ENCODE measurements at regions not wholly inside any gene's neighbourhood (a gene's known extent, or its start where the extent isn't known, plus 50 kb on each side); places are given as distances from the start of the nearest gene placed in this dataset.
"Not testable (repeated sequence)": the region's sequence is repeated elsewhere in the genome, so short reads cannot be mapped to it uniquely, and the experiment has no call there.

DNA sequence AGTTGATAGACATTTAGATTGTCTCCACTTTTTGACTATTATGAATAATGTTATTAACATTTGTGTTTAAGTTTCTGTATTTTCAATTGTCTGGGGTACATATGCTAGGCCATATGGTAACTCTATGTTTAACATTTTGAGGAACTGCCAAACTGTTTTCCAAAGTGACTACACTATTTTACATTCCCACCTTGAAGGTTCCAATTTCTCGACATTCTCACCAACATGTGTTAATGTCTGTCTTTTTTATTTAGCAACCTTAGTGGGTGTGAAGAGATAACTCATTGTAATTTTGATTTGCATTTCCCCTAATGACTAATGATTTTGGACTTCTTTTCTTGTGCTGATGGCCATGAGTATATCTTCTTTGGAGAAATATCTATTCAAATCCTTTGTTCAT lies 832.4 kb downstream of the DNAJB9 start:
- in situ Hi-C loops (cut with HindIII; ENCODE audit: low sequenced_read_pairs): no loop called here

DNA sequence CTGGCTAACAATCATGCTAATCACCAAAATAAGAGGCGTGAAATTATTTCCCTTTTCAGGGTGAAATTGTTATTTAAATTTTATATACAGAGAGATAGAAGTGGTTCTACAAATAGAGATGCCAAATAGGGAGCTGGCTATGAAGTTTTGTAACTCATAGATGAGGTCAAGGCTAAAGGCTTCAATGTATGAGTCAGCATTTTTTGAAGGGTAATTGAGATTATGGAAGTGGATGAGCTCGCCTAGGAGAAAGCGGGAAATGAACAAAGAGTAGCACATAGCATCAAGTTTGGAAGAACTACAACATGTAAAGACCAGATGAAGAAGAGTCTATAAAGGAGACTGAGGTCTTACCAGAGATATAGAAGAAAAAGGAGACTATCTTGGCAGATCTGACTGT lies 838.1 kb downstream of the DNAJB9 start:
- in situ Hi-C loops (cut with HindIII; ENCODE audit: low sequenced_read_pairs): no loop called here

DNA sequence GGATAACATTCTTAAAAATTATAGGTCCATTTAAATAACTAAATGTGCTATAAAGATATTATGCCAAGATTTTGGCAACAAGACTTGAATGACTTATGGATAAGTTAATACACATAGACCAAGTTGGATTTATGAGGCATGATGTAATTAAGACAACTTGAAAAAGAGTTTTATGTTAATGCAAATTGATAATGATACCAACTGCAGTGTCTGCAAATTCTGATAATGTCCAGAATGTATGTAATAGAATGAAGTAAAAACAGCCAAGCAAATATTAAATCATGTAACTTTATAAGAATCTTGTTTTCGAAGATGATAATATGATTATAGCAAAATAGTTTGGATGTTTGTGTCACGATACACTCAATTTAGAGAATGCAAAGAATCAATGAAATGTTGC lies 868.3 kb downstream of the DNAJB9 start:
- in situ Hi-C loops (cut with HindIII; ENCODE audit: low sequenced_read_pairs): no loop called here

DNA sequence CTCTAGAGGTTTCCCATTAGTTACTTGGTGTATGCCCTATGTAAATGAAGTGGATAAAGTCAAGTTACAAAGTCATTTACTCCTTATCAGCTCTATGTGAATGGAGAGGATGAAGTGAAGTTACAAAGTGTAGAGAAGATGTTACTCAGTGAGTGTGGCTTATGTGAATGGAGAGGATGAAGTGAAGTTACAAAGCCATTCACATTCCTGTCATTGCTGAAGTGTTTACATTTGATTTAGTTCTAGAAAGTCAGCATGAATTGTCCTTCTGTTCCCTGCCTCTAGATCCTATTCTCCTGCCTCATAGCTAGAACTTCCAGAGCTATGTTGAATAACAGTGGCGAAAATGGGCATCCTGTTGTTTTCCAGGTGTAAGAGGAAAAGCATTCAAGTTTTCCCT lies 880.1 kb downstream of the DNAJB9 start:
- in situ Hi-C loops (cut with HindIII; ENCODE audit: low sequenced_read_pairs): no loop called here

DNA sequence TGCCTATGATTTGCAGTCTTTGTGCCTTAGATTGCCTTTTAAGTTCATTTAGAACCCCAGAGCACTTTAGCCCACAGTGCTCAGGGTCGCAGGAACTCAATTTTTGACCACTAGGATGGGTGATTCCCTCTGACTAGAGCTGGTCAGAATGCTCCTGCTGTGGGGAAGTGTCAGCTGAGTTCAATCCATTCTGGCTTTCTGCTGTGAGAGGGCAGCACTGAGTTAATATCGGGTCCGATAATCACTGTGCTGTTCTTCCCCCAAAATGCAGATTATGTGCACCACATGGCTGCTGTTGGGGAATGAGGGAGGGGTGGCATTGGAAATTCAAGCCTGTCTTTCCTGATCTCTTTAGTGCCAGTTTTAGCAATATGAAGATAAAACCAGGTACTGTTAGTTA lies 886.4 kb downstream of the DNAJB9 start:
- in situ Hi-C loops (cut with HindIII; ENCODE audit: low sequenced_read_pairs): no loop called here

DNA sequence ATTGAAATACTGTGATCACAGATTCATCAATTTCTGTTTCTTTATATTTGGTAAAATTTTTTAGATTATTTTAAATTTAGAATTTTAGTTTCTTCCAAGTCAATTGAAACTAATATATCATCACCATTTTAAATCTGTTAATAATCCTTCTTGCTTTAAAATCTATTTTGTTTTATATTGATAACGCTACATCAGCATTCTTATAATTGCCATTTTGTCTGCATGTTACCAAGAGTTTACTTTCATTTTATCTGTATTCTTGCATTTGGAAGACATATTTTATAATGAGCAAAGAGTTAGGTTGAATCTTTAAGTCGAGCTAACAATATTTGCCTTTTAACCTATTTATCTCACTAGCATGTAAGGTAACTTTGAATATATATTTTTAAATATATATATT lies 890.6 kb downstream of the DNAJB9 start:
- in situ Hi-C loops (cut with HindIII; ENCODE audit: low sequenced_read_pairs): no loop called here

DNA sequence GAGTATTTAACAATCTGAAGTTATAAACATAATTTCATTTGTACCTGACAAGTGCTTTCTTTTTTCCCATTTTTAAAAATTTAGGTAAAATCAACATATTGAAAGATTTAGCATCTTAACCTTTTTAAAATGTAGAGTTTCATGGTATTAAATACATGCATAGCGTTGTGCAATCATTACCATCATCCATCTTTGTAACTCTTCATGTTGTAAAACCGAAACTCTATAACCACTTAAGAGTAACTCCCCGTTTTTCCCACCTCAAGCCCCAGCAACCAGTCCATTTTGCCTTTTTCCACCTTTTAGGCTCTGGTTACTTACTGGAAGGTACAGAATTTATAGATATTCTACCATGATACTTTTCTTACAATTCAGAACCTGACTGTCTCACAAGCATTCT lies 892.5 kb downstream of the DNAJB9 start:
- in situ Hi-C loops (cut with HindIII; ENCODE audit: low sequenced_read_pairs): no loop called here

DNA sequence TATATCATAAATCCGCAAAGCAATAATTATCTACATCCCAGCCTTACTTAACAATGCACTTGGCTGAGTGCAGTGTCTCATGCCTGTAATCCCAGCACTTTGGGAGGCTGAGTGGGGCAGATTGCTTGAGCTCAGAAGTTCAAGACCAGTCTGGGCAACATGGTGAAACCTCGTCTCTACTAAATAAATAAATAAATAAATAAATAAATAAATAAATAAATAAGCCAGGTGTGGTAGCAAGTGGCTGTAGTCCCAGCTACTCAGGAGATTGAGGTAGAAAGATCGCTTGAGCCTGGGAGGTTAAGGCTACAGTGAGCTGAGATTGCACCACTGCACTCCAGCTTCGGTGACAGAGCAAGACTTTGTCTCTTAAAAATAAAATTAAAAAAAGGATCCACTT lies 898.1 kb downstream of the DNAJB9 start:
- in situ Hi-C loops (cut with HindIII; ENCODE audit: low sequenced_read_pairs): not testable (repeated sequence)

DNA sequence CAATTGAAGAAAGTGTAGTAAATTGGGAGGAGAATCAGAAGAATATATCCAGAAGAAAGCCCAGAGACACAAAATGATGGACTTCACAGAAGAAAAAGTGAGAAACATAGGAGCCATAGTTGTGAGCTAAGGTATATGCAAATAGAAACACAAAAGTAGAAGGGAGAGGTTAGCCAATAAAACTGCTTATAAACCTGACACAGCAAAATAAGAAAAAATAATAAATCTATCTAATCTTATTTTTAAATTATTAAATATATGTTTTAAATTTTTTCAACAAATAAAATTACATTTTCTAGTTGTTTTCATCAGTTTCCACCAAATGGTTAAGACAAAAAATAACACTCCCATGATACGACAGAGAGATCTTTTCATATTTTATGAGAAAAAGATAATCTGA lies 903.5 kb downstream of the DNAJB9 start:
- in situ Hi-C loops (cut with HindIII; ENCODE audit: low sequenced_read_pairs): no loop called here

DNA sequence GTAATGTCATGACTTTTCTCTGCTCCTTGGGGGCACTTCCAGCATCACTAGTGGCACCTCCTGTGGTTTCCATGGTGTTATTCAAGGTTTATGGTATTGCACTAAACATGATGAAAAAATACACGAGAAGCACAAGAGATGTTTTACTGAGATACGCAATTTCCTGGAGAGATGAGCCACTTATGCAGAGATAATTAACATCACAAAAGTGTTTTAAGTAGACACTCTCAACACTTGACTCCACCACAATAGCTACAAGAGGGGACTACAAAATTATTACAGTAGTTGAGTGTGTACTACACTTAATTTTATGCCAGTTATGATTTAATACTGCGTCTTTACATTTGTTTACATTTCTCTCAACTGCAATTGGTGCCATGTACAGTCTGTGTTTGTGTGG lies 906.7 kb downstream of the DNAJB9 start:
- in situ Hi-C loops (cut with HindIII; ENCODE audit: low sequenced_read_pairs): no loop called here

DNA sequence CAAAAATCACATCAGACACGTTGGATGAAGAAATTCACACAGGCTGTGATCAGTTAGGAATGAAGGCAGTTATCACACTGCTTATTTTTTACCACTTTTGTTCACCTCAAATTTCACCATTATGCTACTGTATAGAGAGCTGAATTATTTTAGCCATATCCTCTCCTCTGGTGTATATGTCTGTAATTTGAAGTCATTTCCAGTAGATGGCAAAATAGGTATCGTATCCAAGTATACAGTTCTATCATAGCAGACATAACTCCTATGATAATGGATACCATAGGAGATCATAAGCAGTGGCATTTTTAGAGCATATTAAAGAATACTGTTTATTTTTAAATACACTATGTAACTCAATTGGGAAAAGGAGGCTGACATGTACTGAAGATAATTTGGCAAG lies 909.7 kb downstream of the DNAJB9 start:
- in situ Hi-C loops (cut with HindIII; ENCODE audit: low sequenced_read_pairs): no loop called here

DNA sequence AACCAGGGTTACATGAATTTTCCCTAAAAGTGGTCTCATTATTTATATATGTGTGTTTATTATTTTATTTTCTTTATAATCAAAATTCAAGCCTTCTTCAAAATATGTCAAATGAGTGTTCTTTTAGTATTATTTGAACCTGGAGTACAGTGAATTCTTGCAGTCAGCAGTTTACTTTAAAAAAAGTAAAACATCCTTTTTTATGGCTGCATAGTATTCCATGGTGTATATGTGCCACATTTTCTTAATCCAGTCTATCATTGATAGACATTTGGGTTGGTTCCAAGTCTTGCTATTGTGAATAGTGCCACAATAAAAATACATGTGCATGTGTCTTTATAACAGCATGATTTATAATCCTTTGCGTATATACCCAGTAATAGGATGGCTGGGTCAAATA lies 920.9 kb downstream of the DNAJB9 start:
- in situ Hi-C loops (cut with HindIII; ENCODE audit: low sequenced_read_pairs): not testable (repeated sequence)

DNA sequence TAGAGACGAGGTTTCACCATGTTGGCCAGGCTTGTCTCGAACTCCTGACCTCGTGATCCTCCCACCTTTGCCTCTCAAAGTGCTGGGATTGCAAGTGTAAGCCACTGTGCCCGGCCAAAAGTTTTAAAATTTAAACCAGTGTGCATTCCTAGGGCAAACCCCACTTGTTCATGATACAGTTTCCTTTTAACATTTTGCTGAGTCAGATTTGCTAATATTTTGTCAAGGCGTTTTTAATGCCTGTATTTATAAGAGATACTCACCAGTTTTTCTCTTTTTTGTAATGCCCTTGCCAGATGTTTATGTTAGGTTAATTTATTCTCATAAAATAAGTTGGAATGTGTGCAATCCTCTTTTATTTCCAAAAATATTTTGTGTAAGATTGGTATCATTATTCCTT lies 927.4 kb downstream of the DNAJB9 start:
- in situ Hi-C loops (cut with HindIII; ENCODE audit: low sequenced_read_pairs): no loop called here

DNA sequence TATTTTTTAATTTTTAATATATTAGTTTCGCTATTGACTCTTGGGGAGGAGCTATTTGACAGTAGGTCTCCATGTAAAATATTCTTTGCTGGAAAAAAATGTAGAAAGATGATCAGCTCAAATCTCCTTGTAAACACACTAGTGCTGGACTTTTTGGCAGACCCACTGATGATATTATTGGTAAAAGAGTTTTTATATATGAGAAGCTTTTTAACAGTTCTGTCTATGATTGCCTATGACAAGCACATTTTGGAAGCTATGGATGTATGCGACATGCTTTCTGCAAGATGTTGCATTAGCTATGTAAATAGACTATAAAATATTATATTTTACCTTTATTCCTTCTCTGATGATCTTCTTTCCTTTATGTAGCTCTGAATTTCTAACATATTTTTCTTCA lies 928.5 kb downstream of the DNAJB9 start:
- in situ Hi-C loops (cut with HindIII; ENCODE audit: low sequenced_read_pairs): no loop called here

DNA sequence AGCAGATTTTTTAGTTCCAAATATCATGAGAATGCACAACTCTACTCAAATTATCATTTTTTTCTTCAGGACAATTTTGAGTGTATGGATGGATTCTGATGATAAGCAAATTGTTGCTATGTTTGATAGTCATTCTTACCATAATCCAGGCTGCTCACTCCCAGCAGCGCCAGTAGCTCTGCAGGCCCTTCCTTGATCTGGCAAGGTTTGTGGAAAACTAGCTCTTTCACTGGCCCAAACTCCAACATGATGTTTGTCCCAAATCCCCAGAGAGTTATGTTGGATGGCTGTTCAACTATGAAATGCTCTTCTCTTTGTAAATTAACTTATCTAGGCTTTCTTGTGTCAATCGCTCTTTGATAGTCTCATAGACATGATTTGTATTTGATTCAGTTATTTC lies 933.7 kb downstream of the DNAJB9 start:
- in situ Hi-C loops (cut with HindIII; ENCODE audit: low sequenced_read_pairs): no loop called here

DNA sequence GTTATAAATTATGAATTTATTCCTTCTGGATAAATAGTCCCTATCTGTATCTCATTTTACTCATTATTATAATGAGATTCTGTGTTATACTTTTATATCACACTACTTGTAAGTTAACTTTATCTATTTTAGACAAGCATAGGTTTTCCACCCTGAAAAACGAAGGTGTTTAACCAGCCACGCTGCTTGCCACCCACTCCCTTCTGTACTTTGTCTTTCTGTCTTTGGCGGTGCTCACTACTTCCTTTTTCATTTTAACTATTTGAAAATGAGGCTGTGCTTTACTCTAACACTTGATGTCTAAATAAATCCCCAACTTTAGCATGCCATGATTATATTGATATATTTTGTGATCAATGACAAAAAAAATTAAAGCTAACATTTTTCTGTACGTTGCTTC lies 952.9 kb downstream of the DNAJB9 start:
- in situ Hi-C loops (cut with HindIII; ENCODE audit: low sequenced_read_pairs): no loop called here

DNA sequence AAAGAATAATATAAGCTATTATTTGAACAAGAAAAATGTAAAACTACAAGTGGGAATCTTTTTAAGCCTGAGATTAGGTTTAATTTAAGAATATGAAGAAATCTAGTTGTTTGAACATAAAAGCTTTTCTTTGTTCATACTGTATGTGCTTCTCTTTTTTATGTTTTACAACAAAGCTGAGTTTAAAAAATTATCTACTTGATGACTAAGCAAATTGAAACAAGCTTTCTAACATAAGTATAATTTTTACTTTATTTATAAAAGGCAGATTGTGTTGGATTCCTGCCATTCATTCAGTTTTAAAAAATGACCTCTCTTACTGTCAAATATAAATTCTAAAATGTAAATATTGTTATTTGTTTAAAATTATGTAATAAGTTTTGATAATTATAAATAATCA lies 958.2 kb downstream of the DNAJB9 start:
- in situ Hi-C loops (cut with HindIII; ENCODE audit: low sequenced_read_pairs): no loop called here

DNA sequence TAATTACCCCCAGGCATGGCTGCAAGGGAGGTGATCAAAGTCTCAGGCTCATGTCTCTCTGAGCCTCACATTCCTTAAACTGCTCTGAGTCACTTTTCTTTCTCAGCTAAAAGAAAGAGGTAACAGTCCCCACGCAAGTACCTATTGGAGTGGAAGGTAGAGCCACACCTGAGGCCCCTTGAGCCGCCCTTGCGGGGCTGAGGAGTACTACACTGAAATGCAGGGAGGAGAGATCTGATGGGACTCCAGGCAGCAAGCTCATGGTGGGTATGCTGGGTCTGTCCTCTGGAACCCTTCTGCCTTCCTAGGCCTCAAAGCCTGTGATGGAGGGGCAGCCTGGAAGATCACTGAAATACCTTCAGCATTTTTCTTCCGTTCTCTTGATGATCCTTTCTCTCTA lies 960.0 kb downstream of the DNAJB9 start:
- in situ Hi-C loops (cut with HindIII; ENCODE audit: low sequenced_read_pairs): no loop called here

DNA sequence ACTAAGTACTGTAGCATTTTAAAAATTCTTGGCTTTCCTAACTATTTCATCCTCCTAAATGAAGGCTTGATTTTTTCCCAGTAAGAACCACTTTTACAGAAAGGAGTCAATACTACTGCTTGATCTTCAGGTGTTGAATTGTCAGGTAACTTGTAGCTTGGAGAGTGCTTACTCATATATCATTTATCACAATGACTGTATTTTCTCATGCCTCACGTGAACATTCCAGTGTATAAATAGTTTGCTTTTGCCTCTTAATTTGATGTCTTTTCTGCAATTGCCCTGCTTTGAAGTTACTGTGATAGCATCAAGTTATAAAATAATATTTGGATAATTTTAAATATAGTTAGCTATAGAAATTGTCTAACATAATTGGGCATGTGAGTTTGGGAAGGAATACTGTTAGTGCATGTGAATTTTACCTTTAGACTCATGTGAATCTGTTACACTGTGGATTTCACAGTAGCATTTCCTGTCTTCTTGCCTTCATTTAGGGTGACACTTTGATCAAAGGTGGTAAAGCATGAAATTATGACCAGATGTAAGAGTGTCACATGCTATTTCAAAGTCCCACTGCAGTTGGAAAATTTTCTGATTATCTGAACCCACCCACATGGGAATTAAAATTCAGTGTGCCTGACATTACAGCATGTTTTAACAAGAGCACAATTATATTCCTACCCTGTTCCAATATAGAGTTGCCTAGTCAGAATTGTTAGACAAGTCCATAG lies 962.8 kb downstream of the DNAJB9 start:
- in situ Hi-C loops (cut with HindIII; ENCODE audit: low sequenced_read_pairs): no loop called here

DNA sequence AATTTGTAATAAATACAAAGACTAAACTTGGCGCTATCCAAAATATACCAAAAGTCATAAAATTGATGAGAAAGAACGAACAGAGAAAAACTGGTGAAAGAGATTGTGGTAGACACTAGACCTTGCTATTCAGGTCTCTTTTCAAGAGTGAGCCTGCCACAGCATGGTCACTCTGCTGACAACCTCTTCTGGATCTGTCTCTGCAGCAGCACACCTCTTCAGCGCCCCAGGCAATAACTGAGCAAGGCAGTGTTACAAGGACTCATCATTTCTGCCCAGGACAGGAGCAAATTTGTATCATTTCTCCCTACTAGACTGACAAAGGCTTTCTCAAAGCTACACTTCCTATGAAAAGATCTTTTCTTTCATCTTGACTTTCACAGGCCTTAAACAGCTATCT lies 976.0 kb downstream of the DNAJB9 start:
- in situ Hi-C loops (cut with HindIII; ENCODE audit: low sequenced_read_pairs): no loop called here

DNA sequence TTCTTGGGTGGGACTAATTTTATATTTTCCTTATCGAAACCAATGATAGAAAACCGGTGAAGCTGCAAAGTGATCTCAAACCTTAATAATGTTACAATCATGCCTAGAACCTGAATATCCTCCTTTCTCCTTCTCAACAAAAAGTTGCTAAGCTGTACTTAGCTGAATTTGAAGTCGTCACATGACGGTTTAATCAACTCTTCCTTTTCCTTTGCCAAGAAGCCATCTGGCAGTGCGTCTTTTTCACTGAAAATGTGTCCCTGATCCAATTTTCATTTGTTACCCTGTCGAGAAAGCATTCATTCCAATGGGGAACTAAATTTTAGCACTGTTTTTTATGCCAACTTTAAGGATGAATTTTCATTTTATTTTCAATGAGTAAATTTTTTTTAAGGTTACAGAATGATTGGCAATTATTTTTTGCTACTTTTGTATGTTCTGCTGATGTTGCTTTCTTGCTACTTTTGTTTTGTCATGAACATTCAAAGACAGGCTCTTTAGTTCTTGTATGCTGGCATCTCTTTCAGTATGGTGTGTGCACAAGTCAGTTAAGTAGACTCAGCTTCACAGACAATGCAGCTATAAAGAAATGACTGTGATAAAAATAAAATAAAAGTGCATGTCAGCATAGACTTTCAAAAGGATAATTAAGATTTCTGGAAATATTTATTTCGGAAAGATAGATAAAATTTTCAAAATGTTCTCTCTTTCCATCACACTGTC lies 980.0 kb downstream of the DNAJB9 start:
- in situ Hi-C loops (cut with HindIII; ENCODE audit: low sequenced_read_pairs): no loop called here

DNA sequence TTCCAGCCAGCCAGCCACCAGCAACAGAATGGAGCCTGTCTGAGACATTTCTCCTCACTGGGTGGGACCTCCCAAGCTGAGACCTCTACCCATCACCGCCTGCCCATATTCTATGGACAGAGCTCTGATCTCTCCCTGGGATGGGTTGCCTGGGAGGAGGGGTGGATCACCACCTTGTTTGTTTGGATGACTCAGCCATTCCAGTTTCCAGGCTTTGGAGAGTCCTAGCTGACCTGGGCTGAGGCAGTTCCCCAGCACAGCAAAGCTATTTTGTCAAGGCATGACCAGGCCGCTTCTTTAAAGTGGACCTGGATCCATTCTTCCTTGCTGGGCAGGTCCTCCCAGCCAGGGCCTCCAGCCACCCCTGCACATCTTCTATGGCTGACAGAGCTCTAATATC lies 982.3 kb downstream of the DNAJB9 start:
- in situ Hi-C loops (cut with HindIII; ENCODE audit: low sequenced_read_pairs): no loop called here

DNA sequence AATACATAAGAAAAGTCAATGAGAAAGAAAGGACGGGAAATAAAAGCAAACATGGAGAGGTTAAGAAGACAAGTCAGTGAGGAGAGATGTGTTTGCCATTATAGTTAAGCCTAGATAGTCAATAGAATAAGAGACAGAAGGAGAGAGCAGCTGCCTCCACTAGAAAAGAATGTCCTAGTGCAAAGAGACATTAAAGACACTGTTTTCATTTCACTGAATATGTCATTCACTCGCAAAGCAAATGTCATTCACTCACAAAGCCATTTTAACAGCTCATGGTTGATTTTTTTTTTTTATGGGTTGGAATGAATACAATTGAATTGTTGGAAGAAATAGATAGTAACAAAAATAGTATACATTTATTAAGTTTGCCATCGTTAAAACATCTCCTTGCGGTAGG lies 1007.6 kb downstream of the DNAJB9 start:
- in situ Hi-C loops (cut with HindIII; ENCODE audit: low sequenced_read_pairs): no loop called here
